Liver (tissue), 8 donors: ENCODE measurements at regions not wholly inside any gene's neighbourhood (a gene's known extent, or its start where the extent isn't known, plus 50 kb on each side); places are given as distances from the start of the nearest gene placed in this dataset.

Experiments used
- DNase-seq: peaks from one replicate; pipeline ENCODE4 v3.0.0-alpha.2; 2017; ENCODE audit warnings: low spot score
- H3K27ac ChIP-seq, 2 donors: one replicate each; pipeline ENCODE4 v1.7.0; 2013; ENCODE audit warnings: inconsistent platforms in 2 of 2, low read length in 2 of 2, control low read depth in 1 of 2, low read depth in 1 of 2, mild to moderate bottlenecking in 1 of 2
- H3K27me3 ChIP-seq, 4 donors: one replicate each; pipeline versions ENCODE4 v1.6.1 to v1.7.0; 2013; ENCODE audit warnings: low read length in 3 of 4, inconsistent platforms in 1 of 4, mild to moderate bottlenecking in 1 of 4, moderate library complexity in 1 of 4; ENCODE audit not compliant: control insufficient read depth in 4 of 4, insufficient read depth in 4 of 4
- H3K36me3 ChIP-seq, 4 donors: one replicate each; pipeline versions ENCODE4 v1.6.1 to v1.7.0; 2013; ENCODE audit warnings: low read length in 3 of 4, mild to moderate bottlenecking in 3 of 4, low read depth in 1 of 4, moderate library complexity in 1 of 4; ENCODE audit not compliant: control insufficient read depth in 4 of 4, insufficient read depth in 3 of 4
- H3K4me1 ChIP-seq, 4 donors: one replicate each; pipeline versions ENCODE4 v1.6.1 to v1.7.0; 2013; ENCODE audit warnings: low read length in 3 of 4, mild to moderate bottlenecking in 3 of 4, moderate library complexity in 1 of 4; ENCODE audit not compliant: control insufficient read depth in 4 of 4, insufficient read depth in 4 of 4
- H3K4me3 ChIP-seq, 3 donors: one replicate each; pipeline versions ENCODE4 v1.6.1 to v1.7.0; 2013; ENCODE audit warnings: low read length in 3 of 3, control low read depth in 1 of 3, low read depth in 1 of 3, mild to moderate bottlenecking in 1 of 3
- H3K9ac ChIP-seq, 2 donors: one replicate each; pipeline ENCODE4 v1.7.0; 2013; ENCODE audit warnings: low read length in 2 of 2, mild to moderate bottlenecking in 2 of 2, moderate library complexity in 2 of 2, control low read depth in 1 of 2, low read depth in 1 of 2
- H3K9me3 ChIP-seq, 4 donors: one replicate each; pipeline versions ENCODE4 v1.6.1 to v1.7.0; 2013; ENCODE audit warnings: low read length in 3 of 4; ENCODE audit not compliant: control insufficient read depth in 4 of 4
- ATF3 ChIP-seq: IDR thresholded peaks from 2 replicates; pipeline ENCODE4 v1.6.1; 2016; ENCODE audit warnings: antibody characterized with exemption
- CTCF ChIP-seq: fragments of 150-350 bp; IDR thresholded peaks from 2 replicates; pipeline ENCODE4 v1.5.1; 2017; ENCODE audit warnings: improper control_type of control experiment, low read depth, low read length; ENCODE audit not compliant: missing input control
- EGR1 ChIP-seq, 2 donors: IDR thresholded peaks; 2 replicates each; pipeline ENCODE4 v1.6.1; 2016 to 2018; ENCODE audit warnings: antibody characterized with exemption in 2 of 2, low read depth in 2 of 2
- FOXA1 ChIP-seq: IDR thresholded peaks from 2 replicates; pipeline ENCODE4 v1.6.1; 2016; ENCODE audit warnings: antibody characterized with exemption
- FOXA2 ChIP-seq: IDR thresholded peaks from 2 replicates; pipeline ENCODE4 v1.6.1; 2016; ENCODE audit warnings: antibody characterized with exemption
- GABPA ChIP-seq, 2 donors: IDR thresholded peaks in 1 of 2; conservative IDR thresholded peaks in 1 of 2; 2 replicates each; pipeline ENCODE4 v1.6.1; 2016; ENCODE audit warnings: antibody characterized with exemption in 2 of 2, mild to moderate bottlenecking in 1 of 2, moderate library complexity in 1 of 2
- HNF4A ChIP-seq, 2 donors: conservative IDR thresholded peaks; 2 replicates each; pipeline ENCODE4 v1.6.1; 2016; ENCODE audit warnings: antibody characterized with exemption in 2 of 2, mild to moderate bottlenecking in 2 of 2
- HNF4G ChIP-seq: IDR thresholded peaks from 2 replicates; pipeline ENCODE4 v1.6.1; 2016; ENCODE audit warnings: antibody characterized with exemption
- JUND ChIP-seq, 2 donors: IDR thresholded peaks; 2 replicates each; pipeline ENCODE4 v1.6.1; 2016; ENCODE audit warnings: antibody characterized with exemption in 2 of 2
- MAX ChIP-seq: IDR thresholded peaks from 2 replicates; pipeline ENCODE4 v1.6.1; 2016; ENCODE audit warnings: antibody characterized with exemption
- NR2F2 ChIP-seq: IDR thresholded peaks from 2 replicates; pipeline ENCODE4 v1.6.1; 2016; ENCODE audit warnings: antibody characterized with exemption
- RAD21 ChIP-seq, 2 donors: IDR thresholded peaks; 2 replicates each; pipeline ENCODE4 v1.6.1; 2016; ENCODE audit warnings: antibody characterized with exemption in 2 of 2, mild to moderate bottlenecking in 2 of 2
- REST ChIP-seq: IDR thresholded peaks from 2 replicates; pipeline ENCODE4 v1.6.1; 2016; ENCODE audit warnings: antibody characterized with exemption, mild to moderate bottlenecking
- RXRA ChIP-seq, 2 donors: IDR thresholded peaks; 2 replicates each; pipeline ENCODE4 v1.6.1; 2017 to 2018; ENCODE audit warnings: antibody characterized with exemption in 2 of 2, mild to moderate bottlenecking in 1 of 2
- SP1 ChIP-seq: IDR thresholded peaks from 2 replicates; pipeline ENCODE4 v1.6.1; 2018; ENCODE audit warnings: antibody characterized with exemption, mild to moderate bottlenecking
- TAF1 ChIP-seq: conservative IDR thresholded peaks from 2 replicates; pipeline ENCODE4 v1.6.1; 2016; ENCODE audit warnings: antibody characterized with exemption, mild to moderate bottlenecking
- YY1 ChIP-seq: IDR thresholded peaks from 2 replicates; pipeline ENCODE4 v1.6.1; 2016; ENCODE audit warnings: antibody characterized with exemption, mild to moderate bottlenecking
- ZBTB33 ChIP-seq: IDR thresholded peaks from 2 replicates; pipeline ENCODE4 v1.6.1; 2016; ENCODE audit warnings: antibody characterized with exemption
- WGBS: extraction: QIAGEN DNeasy Blood & Tissue Kit; methylation state at CpG from one replicate; pipeline ENCODE4 v1.1.7; 2013; 5-methylcytosine and 5-hydroxymethylcytosine counted together
- donor health status: healthy.
- donor health status: healthy.
- donor health status: healthy.
- donor health status: healthy.
- donor health status: healthy.

- Histone ChIP-seq H3K27me3 (no peaks in the 10 kb centered on the region), H3K9me3 (no peaks in the 10 kb centered on the region), H3K36me3 (no peaks in the 10 kb centered on the region), H3K9ac (no peak overlapping the region), H3K27ac (no peak overlapping the region), H3K4me3 (no peak overlapping the region), H3K4me1 (no peaks in the 10 kb centered on the region)
- no peak for TF ChIP-seq FOXA1
- no peak for TF ChIP-seq YY1
- no peak for TF ChIP-seq FOXA2
- no peak for TF ChIP-seq RXRA (IDR thresholded peaks at IDR 0.05)
- TF ChIP-seq EGR1 (IDR thresholded peaks at IDR 0.05; ENCODE audit: low read depth in 2 of 2), result no peak
- no peak for TF ChIP-seq REST
- no peak for TF ChIP-seq HNF4A (conservative IDR thresholded peaks at IDR 0.05)
- no peak for TF ChIP-seq HNF4G
- TF ChIP-seq ATF3, result no peak
- TF ChIP-seq GABPA (IDR thresholded peaks at IDR 0.05 in 1 of 2, conservative IDR thresholded peaks at IDR 0.05 in 1 of 2), result no peak
- TF ChIP-seq JUND (IDR thresholded peaks at IDR 0.05), result no peak
- TF ChIP-seq RAD21 (IDR thresholded peaks at IDR 0.05), result no peak
- no peak for TF ChIP-seq SP1
- TF ChIP-seq TAF1, result no peak
- no peak for DNase-seq
- 87% methylated on average over 5 of the region's 5 CpGs for WGBS
These were observed 192.4 kb upstream of the IGF1R start for GRCh38 chr15:98455904-98456303.

GRCh38 chr15:98476559-98476958 lies 171.8 kb upstream of the IGF1R start:
- peaks cover 3 to 25% (median 4%) of the 10 kb centered on the region in 4 donors for H3K9me3 ChIP-seq
- no peak overlapping the region for H3K9ac ChIP-seq
- WGBS, result 61% methylated on average over 1 of the region's 1 CpG
- no peak overlapping the region for H3K4me3 ChIP-seq
- H3K4me1 ChIP-seq, result no peaks in the 10 kb centered on the region
- TF ChIP-seq HNF4A (conservative IDR thresholded peaks at IDR 0.05) (no peak), JUND (IDR thresholded peaks at IDR 0.05) (no peak), HNF4G (no peak), EGR1 (IDR thresholded peaks at IDR 0.05; ENCODE audit: low read depth in 2 of 2) (no peak), ZBTB33 (no peak), ATF3 (no peak), RAD21 (IDR thresholded peaks at IDR 0.05) (no peak), TAF1 (no peak), MAX (no peak), YY1 (no peak), GABPA (IDR thresholded peaks at IDR 0.05 in 1 of 2, conservative IDR thresholded peaks at IDR 0.05 in 1 of 2) (no peak), NR2F2 (no peak), SP1 (no peak), CTCF (no peak), RXRA (IDR thresholded peaks at IDR 0.05) (no peak), REST (no peak), FOXA2 (no peak), FOXA1 (no peak)
- H3K27ac ChIP-seq, result no peak overlapping the region
- no peak for DNase-seq
- no peaks in the 10 kb centered on the region for H3K27me3 ChIP-seq
- H3K36me3 ChIP-seq, result no peaks in the 10 kb centered on the region
